ENCODE measurements at regions not wholly inside any gene's neighbourhood (a gene's known extent, or its start where the extent isn't known, plus 50 kb on each side); places are given as distances from the start of the nearest gene placed in this dataset.
A peak's percentile ranks its signal among the peaks of the same experiment; 100 is the strongest.
"Not testable (repeated sequence)": the region's sequence is repeated elsewhere in the genome, so short reads cannot be mapped to it uniquely, and the experiment has no call there.

- DNase-seq (no peak), ATAC-seq (no peak)
- peaks cover 16 to 18% of the 10 kb centered on the region in 2 donors for H3K4me1 ChIP-seq
- intact Hi-C loops (cut with DNase I; ENCODE audit: low total_unique reads) (no loop called here), in situ Hi-C loops (cut with MboI; ENCODE audit: low sequenced_read_pairs in 4 of 4) (no loop called here)
- H3K9me3 ChIP-seq, result no peaks in the 10 kb centered on the region
- no peaks in the 10 kb centered on the region for H3K36me3 ChIP-seq
- TF ChIP-seq POLR2A (IDR thresholded peaks at IDR 0.05) (no peak), CTCF (IDR thresholded peaks at IDR 0.05 in 4 of 5, conservative IDR thresholded peaks at IDR 0.05 in 1 of 5) (no peak)
- peak overlapping the region in 1 of 4 donors; percentile 4 for H3K27ac ChIP-seq
- no peak overlapping the region for H3K4me3 ChIP-seq
- H3K27me3 ChIP-seq, result no peaks in the 10 kb centered on the region
Measured at GRCh38 chr2:63701406-63701805, 112.6 kb downstream of the MDH1 start.

GRCh38 chr2:63706084-63706483 lies 117.3 kb downstream of the MDH1 start:
- ATAC-seq; H3K27me3 ChIP-seq; DNase-seq; intact Hi-C loops (cut with DNase I; ENCODE audit: low total_unique reads); H3K9me3 ChIP-seq; H3K4me3 ChIP-seq; H3K27ac ChIP-seq; in situ Hi-C loops (cut with MboI; ENCODE audit: low sequenced_read_pairs in 4 of 4); H3K36me3 ChIP-seq: not testable (repeated sequence)
- peaks cover 10 to 11% of the 10 kb centered on the region in 2 donors for H3K4me1 ChIP-seq

GRCh38 chr2:63710732-63711131 lies 122.0 kb downstream of the MDH1 start:
- H3K9me3 ChIP-seq, result no peaks in the 10 kb centered on the region
- DNase-seq (no peak), ATAC-seq (peak; percentile 54 to 64)
- H3K4me3 ChIP-seq, result no peak overlapping the region
- intact Hi-C loops (cut with DNase I; ENCODE audit: low total_unique reads) (loop anchor here (5.0 kb wide), 1 partner anchor 132 kb away; the partner anchor contains the start of gene UGP2), in situ Hi-C loops (cut with MboI; ENCODE audit: low sequenced_read_pairs in 4 of 4) (no loop called here)
- H3K36me3 ChIP-seq, result no peaks in the 10 kb centered on the region
- TF ChIP-seq CTCF (IDR thresholded peaks at IDR 0.05 in 4 of 5, conservative IDR thresholded peaks at IDR 0.05 in 1 of 5), result no peak
- TF ChIP-seq POLR2A (IDR thresholded peaks at IDR 0.05), result no peak
- H3K27ac ChIP-seq, result peak overlapping the region; percentile 51 to 74 (median 64)
- H3K4me1 ChIP-seq, result peaks cover 41 to 43% of the 10 kb centered on the region in 2 donors
- H3K27me3 ChIP-seq, result no peaks in the 10 kb centered on the region

- intact Hi-C loops (cut with DNase I; ENCODE audit: low total_unique reads) (loop anchor here (5.0 kb wide), 1 partner anchor 130 kb away; the partner anchor contains the start of gene UGP2), in situ Hi-C loops (cut with MboI; ENCODE audit: low sequenced_read_pairs in 4 of 4) (no loop called here)
- ATAC-seq (peak; percentile 91 to 93), DNase-seq (peak; percentile 41 to 52)
- no peaks in the 10 kb centered on the region for H3K36me3 ChIP-seq
- H3K9me3 ChIP-seq, result no peaks in the 10 kb centered on the region
- no peak overlapping the region for H3K4me3 ChIP-seq
- TF ChIP-seq CTCF (IDR thresholded peaks at IDR 0.05 in 4 of 5, conservative IDR thresholded peaks at IDR 0.05 in 1 of 5) (no peak), POLR2A (IDR thresholded peaks at IDR 0.05) (no peak)
- H3K27ac ChIP-seq, result peak overlapping the region; percentile 51 to 74 (median 64)
- H3K4me1 ChIP-seq, result peaks cover 41 to 47% of the 10 kb centered on the region in 2 donors
- no peaks in the 10 kb centered on the region for H3K27me3 ChIP-seq
Measured at GRCh38 chr2:63712748-63713147, 124.0 kb downstream of the MDH1 start.

GRCh38 chr2:63716146-63716545 lies 125.5 kb upstream of the UGP2 start:
- Histone ChIP-seq H3K4me3 (no peak overlapping the region), H3K27me3 (no peaks in the 10 kb centered on the region), H3K4me1 (peaks cover 45 to 56% of the 10 kb centered on the region in 2 donors), H3K27ac (no peak overlapping the region), H3K36me3 (no peaks in the 10 kb centered on the region), H3K9me3 (no peaks in the 10 kb centered on the region)
- ATAC-seq (no peak), DNase-seq (no peak)
- intact Hi-C loops (cut with DNase I; ENCODE audit: low total_unique reads) (no loop called here), in situ Hi-C loops (cut with MboI; ENCODE audit: low sequenced_read_pairs in 4 of 4) (no loop called here)
- no peak for TF ChIP-seq CTCF (IDR thresholded peaks at IDR 0.05 in 4 of 5, conservative IDR thresholded peaks at IDR 0.05 in 1 of 5)
- TF ChIP-seq POLR2A (IDR thresholded peaks at IDR 0.05), result no peak

All from gastrocnemius medialis (tissue), 4 donors.